Lung (tissue), 11 donors: ENCODE measurements at regions not wholly inside any gene's neighbourhood (a gene's known extent, or its start where the extent isn't known, plus 50 kb on each side); places are given as distances from the start of the nearest gene placed in this dataset.

ENCODE experiments used
- ATAC-seq: fragments of 200-7000 bp; cut with Tn5 transposase; one replicate; pipeline ENCODE4 v1.9.1; 2020; ENCODE audit warnings: moderate number of reproducible peaks; ENCODE audit not compliant: insufficient read depth, low FRiP score
- DNase-seq, 3 donors: peaks; one replicate each; pipeline ENCODE4 v3.0.0-alpha.2; 2013 to 2017
- H3K27ac ChIP-seq, 2 donors: one replicate each; pipeline ENCODE4 v1.5.1; 2013; ENCODE audit warnings: mild to moderate bottlenecking in 2 of 2, moderate library complexity in 2 of 2, control low read depth in 1 of 2, inconsistent platforms in 1 of 2, low read depth in 1 of 2, low read length in 1 of 2
- H3K27me3 ChIP-seq, 3 donors: one replicate each; pipeline ENCODE4 v1.5.1; 2013; ENCODE audit warnings: low read length in 2 of 3; ENCODE audit not compliant: control insufficient read depth in 3 of 3, insufficient read depth in 3 of 3
- H3K36me3 ChIP-seq, 4 donors: one replicate each; pipeline ENCODE4 v1.5.1; 2013; ENCODE audit warnings: low read length in 4 of 4, mild to moderate bottlenecking in 1 of 4, moderate library complexity in 1 of 4; ENCODE audit not compliant: control insufficient read depth in 4 of 4, insufficient read depth in 4 of 4
- H3K4me1 ChIP-seq, 5 donors: one replicate each; pipeline ENCODE4 v1.5.1; 2013; ENCODE audit warnings: low read length in 5 of 5, mild to moderate bottlenecking in 2 of 5, moderate library complexity in 1 of 5; ENCODE audit not compliant: control insufficient read depth in 5 of 5, insufficient read depth in 5 of 5
- H3K4me3 ChIP-seq: one replicate; pipeline ENCODE4 v1.5.1; 2013; ENCODE audit warnings: mild to moderate bottlenecking, control low read depth, moderate library complexity
- H3K9ac ChIP-seq, 2 donors: one replicate each; pipeline ENCODE4 v1.5.1; 2013; ENCODE audit warnings: low read length in 2 of 2, control low read depth in 1 of 2; ENCODE audit not compliant: insufficient read depth in 1 of 2
- H3K9me3 ChIP-seq, 4 donors: one replicate each; pipeline ENCODE4 v1.5.1; 2013; ENCODE audit warnings: low read length in 3 of 4, mild to moderate bottlenecking in 1 of 4, moderate library complexity in 1 of 4; ENCODE audit not compliant: control insufficient read depth in 4 of 4, insufficient read depth in 3 of 4
- CTCF ChIP-seq: IDR thresholded peaks from 2 replicates; pipeline ENCODE4 v1.5.1; 2012; ENCODE audit warnings: mild to moderate bottlenecking; ENCODE audit errors: control extremely low read depth, extremely low read depth
- WGBS, 2 donors: extraction: QIAGEN DNeasy Blood & Tissue Kit; methylation state at CpG; one replicate each; pipeline ENCODE4 v1.1.7; 2013; 5-methylcytosine and 5-hydroxymethylcytosine counted together
- donor health status: control.
- donor health status: control.
- donor health status: Bipolar disorder and iron deficiency.
- donor health status: healthy.
- donor health status: DM: yes; HTN: yes; CAD: no.

GRCh38 chr2:175282300-175282699 is 100.8 kb upstream of the ATP5MC3 start:
- WGBS, 2 donors, result 69 to 79% methylated on average over 1 of the region's 1 CpG
- no peaks in the 10 kb centered on the region for H3K4me1 ChIP-seq
- peaks cover 0 to 5% (median 0%) of the 10 kb centered on the region in 3 donors for H3K27me3 ChIP-seq
- H3K27ac ChIP-seq, result no peak overlapping the region
- DNase-seq (peak in 2 of 3 donors; percentile 43 to 46), ATAC-seq (no peak)
- no peak for TF ChIP-seq CTCF
- H3K4me3 ChIP-seq, result no peak overlapping the region
- H3K36me3 ChIP-seq, result no peaks in the 10 kb centered on the region
- no peaks in the 10 kb centered on the region for H3K9me3 ChIP-seq
- H3K9ac ChIP-seq, result no peak overlapping the region

GRCh38 chr2:175277772-175278171 is 96.3 kb upstream of the ATP5MC3 start:
- H3K27me3 ChIP-seq, result peaks cover 0 to 4% (median 0%) of the 10 kb centered on the region in 3 donors
- H3K9ac ChIP-seq, result no peak overlapping the region
- H3K36me3 ChIP-seq, result no peaks in the 10 kb centered on the region
- peaks cover 0 to 7% (median 0%) of the 10 kb centered on the region in 5 donors for H3K4me1 ChIP-seq
- H3K4me3 ChIP-seq, result no peak overlapping the region
- H3K9me3 ChIP-seq, result no peaks in the 10 kb centered on the region
- 84 to 92% methylated on average over 2 of the region's 2 CpGs for WGBS, 2 donors
- no peak overlapping the region for H3K27ac ChIP-seq
- no peak for ATAC-seq
- DNase-seq, result no peak
- no peak for TF ChIP-seq CTCF

GRCh38 chr2:175275539-175275938 is 94.0 kb upstream of the ATP5MC3 start:
- no peak for TF ChIP-seq CTCF
- Histone ChIP-seq H3K4me3 (no peak overlapping the region), H3K27ac (no peak overlapping the region), H3K9ac (no peak overlapping the region), H3K9me3 (no peaks in the 10 kb centered on the region), H3K36me3 (no peaks in the 10 kb centered on the region), H3K27me3 (peaks cover 0 to 4% (median 0%) of the 10 kb centered on the region in 3 donors), H3K4me1 (peaks cover 0 to 7% (median 0%) of the 10 kb centered on the region in 5 donors)
- WGBS, 2 donors, result 42 to 61% methylated on average over 2 of the region's 2 CpGs
- ATAC-seq, result no peak
- DNase-seq, result peak in 2 of 3 donors; percentile 9 to 29

- Histone ChIP-seq H3K9ac (no peak overlapping the region), H3K27ac (no peak overlapping the region), H3K9me3 (peaks cover 0 to 2% (median 0%) of the 10 kb centered on the region in 4 donors), H3K4me3 (no peak overlapping the region), H3K27me3 (no peaks in the 10 kb centered on the region), H3K4me1 (no peaks in the 10 kb centered on the region), H3K36me3 (no peaks in the 10 kb centered on the region)
- 98 to 100% methylated on average over 1 of the region's 1 CpG for WGBS, 2 donors
- ATAC-seq (no peak), DNase-seq (no peak)
- TF ChIP-seq CTCF, result no peak
Measured at GRCh38 chr2:175259164-175259563, 77.7 kb upstream of the ATP5MC3 start.
